HG02798 (cell line): ENCODE measurements at regions not wholly inside any gene's neighbourhood (a gene's known extent, or its start where the extent isn't known, plus 50 kb on each side); places are given as distances from the start of the nearest gene placed in this dataset.

Experiments used
- ATAC-seq: cut with Tn5 transposase; IDR thresholded peaks from one replicate; pipeline ENCODE4 v1.9.1; 2021; ENCODE audit warnings: mild to moderate bottlenecking; ENCODE audit not compliant: unreplicated experiment, poor library complexity

DNA sequence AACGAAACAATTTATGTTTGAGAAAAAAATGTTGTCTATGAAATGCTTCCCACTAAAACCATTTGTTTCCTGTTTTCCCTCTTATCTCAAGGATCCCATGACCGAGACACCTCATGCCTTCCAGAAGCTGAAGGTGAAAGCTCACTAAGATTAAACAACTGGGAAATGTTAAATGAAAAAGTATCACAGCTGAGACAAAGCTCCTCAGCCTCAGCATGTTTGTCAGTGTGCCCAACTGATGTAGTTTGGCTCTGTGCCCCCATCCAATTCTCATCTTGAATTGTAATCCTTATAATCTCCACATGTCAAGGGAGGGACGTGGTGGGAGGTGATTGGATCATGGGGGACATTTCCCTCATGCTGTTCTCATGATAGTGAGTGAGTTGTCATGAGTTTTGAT, 327.3 kb downstream of the HTR7 start:
- no peak for ATAC-seq

DNA sequence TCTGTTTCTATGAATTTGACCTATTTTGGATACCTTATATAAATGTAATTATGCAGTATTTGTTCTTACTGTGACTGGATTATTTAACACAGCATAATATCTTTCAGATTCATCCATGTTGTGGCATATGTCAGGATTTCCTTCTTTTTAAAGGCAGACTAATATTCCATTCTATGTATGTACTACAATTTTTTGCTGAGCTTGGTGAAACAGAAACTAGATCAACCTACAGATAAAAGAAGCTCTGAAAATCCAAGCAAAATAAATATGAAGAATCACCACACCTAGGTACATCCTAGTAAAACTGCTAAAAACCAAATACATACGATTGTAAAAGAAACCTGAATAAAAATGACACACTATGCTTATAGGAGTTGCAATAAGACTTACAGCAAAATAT, 300.5 kb downstream of the HTR7 start:
- no peak for ATAC-seq

DNA sequence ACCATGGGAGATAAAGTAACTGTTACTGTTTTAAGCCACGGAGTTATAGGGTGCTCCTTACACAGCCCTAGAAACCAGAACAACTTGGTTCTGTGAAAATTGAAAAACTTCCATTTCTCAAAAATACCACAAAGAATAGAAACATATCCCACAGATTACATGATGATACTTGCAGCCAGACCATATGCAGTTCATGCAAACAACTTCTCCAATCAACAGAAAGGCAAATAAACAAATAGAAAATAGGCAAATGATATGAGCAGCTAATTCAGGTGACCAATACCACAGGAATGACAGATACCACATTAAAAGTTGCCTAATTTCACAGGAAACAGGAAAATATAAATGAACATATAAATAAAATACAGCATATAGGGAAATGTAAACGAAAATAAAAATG, 297.5 kb downstream of the HTR7 start:
- no peak for ATAC-seq

DNA sequence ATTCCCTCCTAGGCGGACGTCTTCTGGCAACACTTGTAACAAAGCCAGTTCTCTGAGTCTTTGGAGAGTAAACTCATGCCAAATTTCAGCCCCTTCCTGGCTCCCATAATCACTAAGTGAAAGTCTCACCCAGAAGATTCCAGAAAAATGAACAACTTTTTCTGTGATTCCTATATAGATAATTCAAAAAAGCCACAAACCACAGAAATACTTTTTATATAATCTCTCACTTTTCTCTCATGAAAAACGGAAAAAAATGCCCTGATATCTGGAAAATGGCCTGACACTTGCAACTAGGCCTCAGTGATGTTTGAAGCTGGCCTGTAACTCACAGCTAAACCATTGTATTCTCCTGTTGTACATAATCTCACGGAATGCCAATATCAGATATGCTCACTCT, 296.2 kb downstream of the HTR7 start:
- ATAC-seq, result no peak

DNA sequence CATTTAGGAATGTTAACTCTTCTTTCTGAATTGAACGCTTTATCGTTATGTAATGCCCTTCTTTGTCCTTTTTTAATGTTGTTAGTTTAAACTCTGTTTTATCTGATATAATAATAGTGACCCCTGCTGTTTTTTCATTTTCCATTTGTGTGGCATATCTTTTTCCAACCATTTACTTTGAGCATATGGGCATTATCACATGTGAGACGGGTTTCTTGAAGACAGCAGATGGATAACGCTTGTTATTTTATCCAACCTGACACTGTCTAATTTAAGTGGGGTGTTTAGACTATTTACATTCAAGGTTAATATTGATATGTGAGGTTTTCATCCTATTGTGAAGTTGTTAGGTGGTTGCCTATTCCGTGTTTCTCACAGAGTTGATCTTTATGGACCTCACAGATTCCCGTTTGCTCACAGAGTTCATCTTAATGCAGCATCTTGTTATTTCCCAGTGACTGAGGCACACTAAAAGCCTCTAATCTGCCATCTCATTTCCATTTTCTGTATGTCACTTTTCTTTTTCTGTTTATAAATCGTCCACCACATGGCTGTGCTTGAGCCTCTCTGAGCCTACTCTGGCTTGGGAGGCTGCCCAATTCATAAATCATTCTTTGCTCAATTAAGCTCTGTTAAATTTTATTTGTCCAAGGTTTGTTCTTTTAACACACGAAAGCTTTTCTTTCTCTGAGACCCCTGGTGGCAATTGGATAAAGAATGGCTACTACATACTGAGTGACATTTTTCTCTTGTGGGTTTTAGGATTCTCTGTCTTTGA, 286.2 kb downstream of the HTR7 start:
- ATAC-seq, result no peak

DNA sequence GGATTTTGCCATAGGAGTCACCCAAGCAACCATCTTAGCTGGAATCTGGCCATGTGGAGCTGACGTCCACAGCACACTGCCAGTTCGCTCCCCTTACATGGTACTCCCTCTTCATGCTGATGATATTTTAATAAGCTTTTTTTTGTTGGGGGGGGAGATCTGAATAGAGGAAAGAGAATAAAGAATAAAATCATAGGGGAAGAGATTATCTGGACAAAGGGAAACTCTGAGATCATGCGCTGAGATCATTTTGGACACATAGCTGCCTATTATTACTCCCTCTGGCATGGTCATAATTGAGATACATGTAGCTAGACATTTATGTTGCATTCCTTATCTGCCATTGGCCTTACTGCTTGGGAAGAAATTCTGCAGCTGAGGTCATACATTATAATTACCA, 282.7 kb downstream of the HTR7 start:
- no peak for ATAC-seq

DNA sequence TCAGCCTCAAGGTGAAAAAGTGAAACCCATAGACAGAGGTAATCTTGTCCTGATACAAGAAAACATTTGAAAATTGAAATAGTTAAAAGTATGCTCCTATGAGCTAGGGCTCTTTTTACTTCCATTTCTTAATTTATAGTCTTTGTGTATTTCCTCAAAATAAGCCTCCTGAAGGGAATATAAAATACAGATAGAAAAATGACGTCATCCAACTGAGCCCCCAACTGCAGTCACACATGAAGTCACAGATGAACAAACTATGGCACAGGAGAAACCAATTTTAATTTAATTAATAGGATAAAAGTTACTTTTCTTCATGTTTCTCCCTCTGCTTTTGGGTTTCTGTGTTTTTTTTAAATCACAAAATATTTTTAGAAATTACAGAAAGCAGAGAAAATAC, 280.3 kb downstream of the HTR7 start:
- ATAC-seq, result no peak

DNA sequence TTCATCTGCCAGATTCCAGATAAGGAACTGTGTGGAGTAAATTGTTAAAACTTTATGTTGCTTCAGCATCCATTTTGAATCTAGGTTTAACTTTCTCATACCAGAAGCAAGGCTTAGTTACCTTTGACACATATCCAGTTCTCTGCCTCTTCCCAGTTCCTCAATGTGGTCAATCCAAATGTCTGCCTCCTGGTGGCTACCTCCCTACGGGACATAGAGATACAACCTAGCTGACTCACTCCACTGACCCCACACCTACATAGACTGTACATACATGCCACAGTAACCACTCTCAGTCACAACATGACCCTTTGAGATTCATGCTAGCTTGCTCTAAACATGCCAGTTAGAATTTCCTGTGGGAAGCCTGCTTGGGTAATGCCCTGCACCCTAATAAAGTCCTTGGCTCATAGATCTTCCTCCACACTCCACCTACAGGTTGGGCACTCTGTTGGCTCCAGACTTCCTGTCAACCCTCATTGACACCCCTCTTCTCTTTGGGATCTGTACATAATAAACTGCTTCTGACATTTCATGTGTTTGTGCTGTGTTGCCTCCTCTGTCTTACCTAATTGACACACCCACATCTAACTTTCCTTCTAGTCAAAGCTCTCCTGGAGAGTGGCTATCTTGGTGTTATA, 278.1 kb downstream of the HTR7 start:
- no peak for ATAC-seq

DNA sequence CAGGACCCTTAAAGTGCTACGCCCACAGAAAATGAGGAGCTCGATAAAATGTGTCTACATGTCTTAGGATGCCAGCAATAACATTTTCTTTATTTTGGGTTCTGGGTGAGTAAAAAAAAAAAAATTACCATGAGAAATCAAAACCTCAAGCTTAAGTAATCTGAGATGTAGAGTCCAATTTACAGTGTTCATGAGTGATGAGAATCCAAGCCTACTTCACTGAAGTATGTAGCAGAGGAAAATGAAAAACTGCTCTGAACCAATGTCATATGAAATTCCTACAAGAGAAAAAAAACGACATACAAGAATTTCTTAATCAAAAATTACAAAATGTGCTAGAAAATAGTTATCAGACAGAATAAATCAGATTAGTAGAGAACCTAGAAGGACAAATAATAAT, 274.4 kb downstream of the HTR7 start:
- no peak for ATAC-seq

DNA sequence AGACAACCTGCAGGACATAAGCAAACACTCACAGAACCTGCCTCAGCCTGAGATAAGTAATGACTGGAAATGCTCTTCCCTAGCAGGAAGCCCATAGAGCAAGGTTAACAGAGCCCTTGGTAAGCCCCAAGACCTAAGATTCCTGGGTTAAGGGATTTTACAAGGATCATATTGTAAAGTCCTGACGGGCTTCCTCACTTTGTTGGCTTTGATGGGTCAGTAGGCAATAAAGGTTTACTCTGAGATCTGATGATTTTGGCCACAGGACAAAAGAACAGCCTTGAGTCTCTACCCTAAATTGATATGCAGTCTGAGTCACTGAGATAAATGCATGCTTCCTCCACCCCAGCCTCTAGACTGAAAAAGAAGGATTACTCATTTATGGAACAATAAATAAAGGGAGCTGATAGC, 270.8 kb downstream of the HTR7 start:
- ATAC-seq, result no peak

DNA sequence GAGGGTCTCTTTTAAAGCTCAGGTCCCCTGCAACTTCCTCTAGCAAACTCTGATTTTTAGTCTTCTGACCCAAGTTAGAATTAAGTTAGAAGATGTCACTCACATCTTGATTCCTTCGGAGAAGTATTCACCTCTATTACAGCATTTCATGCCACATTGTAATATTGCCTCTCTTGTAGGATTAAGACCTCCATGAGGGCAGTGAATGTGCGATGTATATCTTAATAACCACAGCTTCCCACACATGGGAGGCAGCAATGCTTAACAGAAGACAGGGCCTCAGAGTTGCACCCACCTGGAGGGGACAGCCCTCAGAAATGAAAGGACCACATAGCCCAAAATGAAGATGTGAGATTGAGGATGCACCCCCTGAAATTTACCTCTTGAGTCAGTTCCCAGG, 270.3 kb downstream of the HTR7 start:
- no peak for ATAC-seq

DNA sequence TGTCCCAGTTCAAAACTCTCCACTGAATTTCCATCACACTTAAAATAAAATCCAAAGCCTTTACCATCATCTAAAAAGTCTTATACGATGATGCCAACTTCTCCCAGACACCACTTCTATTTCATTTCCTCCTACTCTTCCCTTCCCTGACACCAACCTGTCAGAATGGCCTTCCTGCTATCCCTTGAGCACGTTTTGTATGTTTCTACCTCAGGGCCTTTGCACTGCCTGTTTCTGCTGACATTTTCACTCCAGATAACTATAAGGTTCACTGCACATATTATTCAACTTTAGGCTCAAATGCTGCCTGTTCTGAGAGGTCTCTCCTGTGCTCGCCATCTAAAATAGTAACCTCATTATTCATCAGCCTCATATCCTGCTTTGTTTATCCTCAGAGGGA, 269.6 kb downstream of the HTR7 start:
- ATAC-seq, result no peak

DNA sequence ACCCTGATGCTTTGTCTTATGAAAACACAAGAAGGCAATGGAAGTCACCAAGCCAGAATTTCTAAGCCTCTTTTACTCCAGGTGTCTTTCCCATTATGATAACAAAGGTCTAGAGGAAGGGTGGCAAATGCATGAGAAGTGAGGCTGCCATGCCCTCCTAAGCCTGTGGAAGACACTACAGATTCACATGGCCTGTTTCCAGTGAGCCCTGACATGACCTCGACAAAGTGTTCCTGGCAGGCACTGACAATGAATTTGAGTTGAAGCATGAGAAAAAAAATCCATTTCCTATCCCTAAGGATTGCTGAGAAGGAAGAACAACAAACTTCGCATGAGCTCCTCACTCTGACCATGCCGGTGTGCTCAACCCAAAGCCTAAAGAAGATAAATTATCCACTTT, 268.0 kb downstream of the HTR7 start:
- ATAC-seq, result no peak

DNA sequence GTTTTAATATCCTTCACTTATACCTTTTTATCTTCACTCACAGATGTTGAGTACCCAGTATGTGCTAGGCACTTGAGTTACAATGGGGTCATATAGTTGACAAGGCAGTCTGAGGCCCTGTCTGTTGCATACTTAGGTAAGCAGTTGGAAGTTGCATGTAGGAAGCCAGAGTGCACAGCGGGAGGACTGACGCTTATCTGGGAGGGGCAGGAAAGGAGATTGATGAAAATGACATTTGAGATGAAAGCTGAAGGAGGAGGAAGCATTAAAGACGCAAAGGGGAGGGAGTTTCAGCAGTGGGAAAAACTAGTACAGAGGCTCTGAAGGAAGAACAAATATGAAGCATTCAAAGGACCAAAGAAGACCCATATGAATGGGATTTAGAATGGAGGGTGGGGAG, 266.2 kb downstream of the HTR7 start:
- no peak for ATAC-seq

DNA sequence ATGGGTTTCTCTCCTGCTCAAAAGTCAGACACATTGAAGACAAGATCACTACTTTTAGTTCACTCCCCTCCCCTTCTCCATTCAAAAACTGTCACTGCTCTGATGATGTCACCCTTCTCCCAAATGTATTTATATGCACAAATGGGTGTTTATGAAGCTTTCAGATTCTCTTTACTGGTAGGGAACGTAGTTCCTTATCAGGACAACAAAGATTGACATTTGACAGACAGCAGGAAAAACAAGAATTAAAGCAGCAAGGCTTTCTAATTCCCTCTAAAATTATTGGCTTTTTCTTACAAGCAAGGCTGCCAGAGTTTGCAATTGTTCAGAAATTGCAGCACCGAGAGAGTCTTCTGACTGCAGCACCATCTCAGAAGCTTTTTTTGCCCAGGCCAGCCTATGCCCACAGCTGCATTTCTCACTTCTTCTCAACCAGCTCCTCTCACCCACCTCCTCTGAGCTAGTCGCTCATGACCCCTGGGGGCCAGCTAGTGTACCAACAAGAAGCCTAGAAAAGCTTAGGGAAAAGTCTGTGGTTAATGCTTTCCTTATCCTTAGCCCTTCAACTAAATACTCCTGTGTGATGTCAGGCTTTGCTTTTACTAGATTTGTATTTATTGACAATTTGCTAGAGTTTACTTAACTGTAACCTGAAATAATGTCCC, 265.1 kb downstream of the HTR7 start:
- peak; percentile 75 for ATAC-seq

DNA sequence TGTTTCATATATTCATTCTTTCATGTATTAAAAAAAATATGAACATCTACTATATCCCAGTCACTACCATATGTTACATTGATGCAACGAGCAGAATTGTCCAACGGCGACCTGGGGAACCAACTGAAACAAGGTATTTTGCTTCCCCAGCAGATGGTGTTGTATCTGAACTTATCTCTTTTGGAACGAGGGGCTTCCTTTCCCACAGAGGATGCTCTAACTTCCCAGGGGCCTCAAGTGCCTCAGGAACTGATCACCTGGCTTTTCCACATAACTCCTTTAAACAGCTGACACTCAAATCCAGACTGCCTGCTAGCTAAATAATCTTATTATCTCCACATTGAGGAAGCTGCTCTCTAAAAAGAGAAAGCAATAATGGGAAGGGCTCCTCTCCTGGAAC, 259.3 kb downstream of the HTR7 start:
- no peak for ATAC-seq

DNA sequence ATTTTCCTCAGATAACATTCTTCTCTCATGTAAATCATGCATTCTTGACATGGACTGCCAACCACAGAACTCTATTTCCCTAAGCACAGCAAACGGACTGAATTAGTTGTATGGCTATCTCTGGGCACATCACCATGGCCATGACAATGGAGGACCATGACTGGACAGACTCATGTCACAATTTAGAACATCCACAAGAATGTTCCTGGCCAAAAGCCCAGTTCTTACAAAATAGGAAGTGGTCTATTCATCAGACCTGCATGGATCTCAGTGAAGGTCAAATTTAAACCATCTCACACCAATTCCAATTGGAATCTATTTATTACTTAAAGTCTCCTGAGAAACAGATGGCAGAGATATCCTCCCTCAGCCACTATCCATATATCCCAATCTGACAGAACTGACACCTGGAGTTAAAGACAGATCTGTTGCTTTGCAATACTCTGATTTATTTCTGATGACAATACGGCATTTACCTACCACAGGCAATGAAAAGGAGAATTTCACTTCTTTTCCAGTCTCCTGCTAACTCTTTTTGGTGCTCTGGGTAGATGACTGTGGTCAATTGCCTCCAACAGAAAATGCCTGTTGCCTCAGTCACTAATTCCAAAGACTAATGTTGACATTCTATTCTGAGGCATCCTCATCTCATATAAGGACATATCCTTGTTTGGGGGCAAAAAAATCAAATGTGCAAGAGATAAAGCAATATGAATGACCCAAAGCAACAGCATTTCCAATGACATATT, 254.8 kb downstream of the HTR7 start:
- ATAC-seq, result no peak

DNA sequence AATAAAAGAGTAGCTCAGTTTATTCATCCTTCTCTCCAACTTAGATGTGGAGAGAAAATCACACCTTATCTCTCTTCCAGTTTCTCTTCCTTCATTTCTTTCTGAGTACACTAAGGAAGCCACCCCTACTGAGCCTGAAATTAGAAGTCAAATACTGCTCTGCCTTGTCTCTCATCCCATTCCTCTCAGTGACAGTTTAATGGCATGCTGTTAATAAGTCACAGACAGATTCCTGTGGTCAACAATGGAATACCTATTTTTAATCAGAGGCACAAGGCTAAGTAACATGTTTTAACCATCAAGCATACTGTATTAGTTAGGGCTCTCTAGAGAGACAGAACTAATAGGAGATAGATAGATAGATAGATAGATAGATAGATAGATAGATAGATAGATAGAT, 253.2 kb downstream of the HTR7 start:
- no peak for ATAC-seq

DNA sequence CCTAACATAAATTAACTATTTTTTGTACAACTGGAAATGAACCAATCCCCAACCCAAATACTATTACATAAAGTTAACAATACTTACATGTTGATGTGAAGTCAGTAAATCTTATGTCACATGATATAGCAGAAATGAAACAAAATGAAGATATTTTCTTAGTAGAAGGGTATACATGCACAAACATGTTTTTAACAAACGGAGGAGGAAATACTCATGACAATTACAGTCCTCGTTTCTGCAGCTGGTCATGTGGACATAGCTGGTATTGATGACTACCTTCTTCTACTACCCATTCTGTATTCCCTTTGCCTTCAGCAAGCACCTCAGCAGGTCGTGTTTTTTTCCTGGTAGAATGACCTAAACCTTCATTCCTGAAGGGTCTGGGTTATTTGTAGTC, 252.3 kb downstream of the HTR7 start:
- ATAC-seq, result no peak

DNA sequence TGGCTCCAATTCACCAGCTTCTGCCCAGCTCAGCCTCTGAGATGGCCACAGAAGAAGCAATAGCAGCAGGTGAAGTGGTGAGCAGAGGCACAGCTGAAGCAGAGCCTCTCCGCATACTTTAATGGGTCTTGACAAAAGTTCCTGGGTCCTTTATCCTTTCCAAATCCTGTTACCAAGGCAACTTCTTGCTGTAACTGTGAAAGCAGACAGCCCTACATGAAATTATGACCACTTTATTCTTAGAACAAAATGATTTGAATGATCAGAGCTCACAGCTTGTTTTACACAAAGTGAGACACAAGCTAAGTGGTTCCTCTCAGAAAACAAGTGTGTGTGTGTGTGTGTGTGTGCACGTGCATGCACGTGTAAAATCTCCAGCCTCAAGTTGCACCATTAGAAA, 245.6 kb downstream of the HTR7 start:
- no peak for ATAC-seq

DNA sequence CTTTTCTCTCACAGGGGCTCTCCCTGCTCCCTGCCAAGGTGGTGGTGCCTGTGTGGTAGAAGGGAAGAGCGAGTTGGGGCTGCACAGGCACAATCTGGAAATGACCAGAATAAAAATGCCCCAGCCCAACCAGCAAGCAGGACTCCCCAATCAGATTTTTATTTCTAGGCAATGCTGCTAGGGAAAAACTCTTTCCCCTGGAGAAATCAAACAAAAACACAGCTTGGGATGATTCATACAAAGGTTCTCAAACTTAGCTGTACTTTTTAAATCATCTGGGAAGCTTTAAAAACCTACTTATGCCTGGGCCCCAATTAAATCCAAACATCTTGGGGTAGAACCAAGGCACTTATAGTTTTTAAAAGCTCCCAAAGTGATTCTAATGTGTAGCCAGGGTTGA, 243.2 kb downstream of the HTR7 start:
- no peak for ATAC-seq
